HG03159 (cell line): ENCODE measurements at regions not wholly inside any gene's neighbourhood (a gene's known extent, or its start where the extent isn't known, plus 50 kb on each side); places are given as distances from the start of the nearest gene placed in this dataset.

Experiments
- ATAC-seq: cut with Tn5 transposase; IDR thresholded peaks from one replicate; pipeline ENCODE4 v1.9.1; 2021; ENCODE audit warnings: mild to moderate bottlenecking, moderate library complexity; ENCODE audit not compliant: unreplicated experiment

DNA sequence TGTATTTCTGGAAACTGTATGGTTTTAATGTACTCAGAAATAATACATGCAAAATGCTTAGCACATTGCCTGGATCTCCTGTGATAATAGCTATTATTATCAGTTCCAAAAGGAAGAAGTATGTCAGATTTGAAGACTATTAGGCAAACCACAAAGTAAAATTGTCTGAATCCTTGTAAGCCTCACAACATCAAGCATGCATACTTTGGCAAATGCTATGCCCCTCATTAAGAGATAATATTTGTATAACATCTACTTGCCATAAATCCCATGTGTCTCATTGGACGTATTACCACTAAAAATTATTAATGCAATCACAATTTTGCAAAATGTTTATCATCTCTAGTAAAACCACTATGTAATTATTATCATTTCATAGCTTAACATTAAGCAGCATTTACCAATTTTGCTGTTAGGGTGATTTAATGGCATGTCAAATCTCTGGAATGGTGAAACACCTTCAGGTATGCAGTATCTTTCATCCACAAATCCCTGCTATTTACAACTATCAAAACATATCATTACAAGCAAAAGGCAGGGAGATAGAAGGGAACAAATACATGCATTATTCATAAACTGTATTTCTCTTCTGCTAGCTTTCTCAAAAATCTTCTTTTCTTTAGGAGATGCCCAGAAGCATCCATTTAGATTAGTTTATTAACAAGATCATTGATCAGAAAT, 974.6 kb upstream of the RAG2 start:
- ATAC-seq: no peak

DNA sequence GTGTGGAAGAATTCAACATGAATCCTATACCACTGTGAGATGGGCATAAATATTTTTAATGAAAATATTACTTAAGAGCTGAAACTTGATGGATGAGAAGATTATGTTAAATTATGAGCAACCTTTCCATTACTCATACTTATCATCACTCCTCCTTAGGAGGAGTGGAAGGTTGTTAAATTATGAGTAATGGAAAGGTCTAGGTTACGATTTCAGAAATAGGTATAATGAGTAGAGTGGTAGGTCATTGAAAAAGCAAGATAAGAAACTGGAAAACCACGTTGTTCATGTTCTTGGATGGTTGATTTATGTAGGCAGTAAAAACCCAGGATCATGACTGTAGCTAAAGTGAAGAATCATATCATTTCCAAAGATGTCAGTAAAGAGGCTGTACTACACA, 973.2 kb upstream of the RAG2 start:
- ATAC-seq: no peak

DNA sequence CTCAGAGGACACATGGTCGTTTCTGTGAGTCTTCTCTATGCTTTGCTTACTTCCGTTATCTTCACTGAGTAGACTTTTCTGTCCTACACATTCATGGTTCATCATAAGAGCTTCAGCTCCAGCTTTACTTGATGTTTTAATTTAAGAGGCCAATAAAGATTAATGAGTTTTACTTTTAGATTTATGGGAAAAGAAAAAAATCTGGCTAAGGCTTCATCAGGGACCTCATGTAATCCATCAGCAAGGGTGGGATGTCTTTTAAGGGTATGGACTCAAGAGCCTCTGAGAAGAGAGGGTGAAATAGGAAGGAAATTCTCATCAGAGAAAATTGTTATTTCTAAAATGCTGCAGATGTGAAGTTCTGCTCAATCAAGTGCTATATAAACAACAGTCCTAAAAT, 963.0 kb upstream of the RAG2 start:
- no peak for ATAC-seq

DNA sequence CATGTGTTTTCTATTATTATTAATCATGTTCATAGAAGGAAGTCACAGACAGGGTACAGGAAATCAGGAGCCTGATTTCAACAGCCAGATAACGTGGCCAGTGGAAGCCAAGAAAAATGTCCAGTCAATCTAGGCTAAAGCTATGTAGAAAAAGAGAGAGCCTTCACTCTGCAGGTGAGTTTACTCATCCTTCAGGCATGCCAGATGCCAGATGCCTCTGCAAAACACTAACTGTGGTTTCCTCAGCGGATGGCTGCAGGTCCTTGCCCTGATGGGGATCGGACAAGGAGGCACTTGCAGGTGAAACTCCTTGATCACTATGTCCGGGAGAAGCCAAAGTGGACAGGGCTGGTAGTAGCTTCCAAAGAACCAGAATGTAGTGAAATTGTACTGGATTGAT, 962.3 kb upstream of the RAG2 start:
- ATAC-seq: no peak

DNA sequence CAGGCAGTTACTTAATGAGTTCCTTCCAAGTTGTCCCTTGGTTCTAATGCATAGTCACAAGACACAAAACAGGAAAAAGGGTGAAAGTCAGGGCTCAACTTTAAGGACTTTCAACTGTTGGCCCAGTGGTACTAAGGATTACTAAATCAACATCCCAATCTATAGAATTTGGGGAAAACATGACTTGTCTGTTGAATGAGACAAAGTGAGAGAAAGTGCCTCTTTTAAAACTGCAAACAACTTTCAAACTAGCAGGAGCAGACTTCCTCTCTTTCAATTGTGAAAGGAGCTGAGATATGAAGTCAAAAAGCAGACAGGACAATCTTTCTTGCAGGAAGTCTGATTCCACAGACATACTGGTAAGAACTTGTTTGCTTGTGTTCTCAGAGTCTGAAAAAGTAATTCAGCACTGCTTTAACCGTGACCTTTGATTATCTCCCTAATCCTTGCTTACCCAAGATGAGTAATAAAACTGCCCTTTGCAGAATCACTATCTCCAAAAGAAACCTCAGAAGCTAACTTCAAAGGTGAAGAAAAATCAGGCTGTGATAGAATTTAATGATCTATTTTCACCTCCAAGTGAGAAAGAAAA, 960.7 kb upstream of the RAG2 start:
- ATAC-seq: no peak

DNA sequence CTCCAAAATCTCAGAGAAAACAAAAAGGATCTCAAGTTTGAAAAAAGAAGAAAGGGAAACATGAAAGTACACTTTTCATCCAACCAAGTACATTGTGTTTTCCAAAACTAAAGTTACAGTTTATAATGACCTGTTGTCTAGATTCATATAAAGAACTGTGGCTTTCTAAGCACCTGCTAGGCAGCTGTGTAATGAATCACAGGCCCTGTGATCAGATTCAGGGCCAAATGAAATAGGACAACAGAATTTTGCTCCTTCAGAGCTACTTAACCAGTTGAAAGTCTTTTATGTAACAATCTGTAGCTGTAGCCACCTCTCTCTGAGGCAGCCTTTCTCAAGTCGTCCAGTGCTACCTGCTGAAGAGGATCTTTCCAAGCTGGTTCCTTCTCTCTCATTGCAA, 960.0 kb upstream of the RAG2 start:
- no peak for ATAC-seq

DNA sequence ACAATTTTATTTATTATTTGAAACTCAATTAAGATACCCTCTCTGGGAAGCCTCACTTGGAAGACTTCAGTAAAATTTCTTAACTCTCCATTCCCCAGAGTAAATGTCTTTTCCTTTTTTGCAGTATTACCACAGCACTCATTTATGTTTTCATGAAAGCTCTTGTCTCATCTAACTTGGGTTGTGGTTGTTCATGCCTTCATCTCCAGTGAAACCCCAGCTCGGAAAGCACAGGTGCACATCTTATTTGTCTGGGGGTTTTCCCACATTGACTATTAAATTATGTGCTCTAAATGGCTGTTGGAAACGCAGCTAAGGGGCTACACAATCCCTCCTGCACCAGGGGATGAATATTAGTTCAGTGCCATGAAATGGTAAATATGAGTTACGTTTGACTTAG, 954.2 kb upstream of the RAG2 start:
- no peak for ATAC-seq

DNA sequence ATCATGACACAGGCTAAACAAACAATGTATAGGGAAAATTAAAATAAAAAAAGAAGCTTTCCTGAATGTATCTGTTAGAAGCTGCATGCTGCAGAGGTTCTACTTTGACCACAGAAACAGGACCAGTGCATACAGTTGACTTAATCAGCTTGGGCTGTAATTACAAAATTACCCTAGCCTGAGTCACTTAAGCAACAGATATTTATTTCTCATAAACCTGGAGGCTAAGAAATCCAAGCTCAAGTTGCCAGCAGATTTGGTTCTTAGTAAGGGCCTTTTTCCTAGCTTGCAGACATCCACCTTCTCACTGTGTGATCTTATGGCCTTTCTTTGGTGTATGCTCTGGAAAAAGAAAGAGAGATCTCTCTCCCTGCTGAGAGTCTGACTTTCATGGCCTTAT, 946.5 kb upstream of the RAG2 start:
- no peak for ATAC-seq

DNA sequence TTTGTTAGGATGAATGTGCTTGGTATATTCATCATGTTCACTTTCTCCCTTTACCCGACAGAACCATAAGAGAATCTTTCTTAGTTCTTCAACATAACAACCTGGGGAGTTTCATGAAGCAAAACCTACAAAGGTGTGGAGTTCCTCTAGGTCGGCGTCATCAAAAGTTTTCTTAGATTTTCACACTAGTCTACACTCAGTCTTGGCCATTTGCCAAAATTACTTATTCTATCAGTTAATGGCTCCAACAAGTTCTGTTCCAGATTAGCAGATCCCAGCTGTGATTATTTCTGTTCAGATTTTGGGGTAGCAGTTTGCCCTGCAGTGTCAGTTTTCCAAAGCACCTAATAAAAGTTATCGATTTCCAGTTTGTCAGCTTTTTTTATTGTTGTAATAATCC, 935.8 kb upstream of the RAG2 start:
- no peak for ATAC-seq

DNA sequence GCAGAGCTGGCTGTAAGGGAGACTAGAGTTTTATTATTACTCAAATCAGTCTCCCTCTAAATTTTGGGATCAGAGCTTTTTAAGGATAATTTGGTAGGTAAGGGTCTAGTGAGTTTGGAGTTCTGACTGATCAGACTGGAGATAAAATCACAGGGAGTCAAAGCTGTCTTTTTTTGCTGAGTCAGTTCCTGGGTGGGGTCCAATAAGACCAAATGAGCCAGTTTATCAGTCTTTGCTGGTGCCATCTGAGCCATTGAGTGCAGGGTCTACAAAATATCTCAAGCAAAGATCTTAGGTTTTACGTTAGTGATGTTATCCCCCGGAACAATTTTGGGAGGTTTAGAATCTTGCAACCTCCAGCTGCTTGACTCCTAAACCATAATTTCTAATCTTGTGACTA, 935.1 kb upstream of the RAG2 start:
- no peak for ATAC-seq

DNA sequence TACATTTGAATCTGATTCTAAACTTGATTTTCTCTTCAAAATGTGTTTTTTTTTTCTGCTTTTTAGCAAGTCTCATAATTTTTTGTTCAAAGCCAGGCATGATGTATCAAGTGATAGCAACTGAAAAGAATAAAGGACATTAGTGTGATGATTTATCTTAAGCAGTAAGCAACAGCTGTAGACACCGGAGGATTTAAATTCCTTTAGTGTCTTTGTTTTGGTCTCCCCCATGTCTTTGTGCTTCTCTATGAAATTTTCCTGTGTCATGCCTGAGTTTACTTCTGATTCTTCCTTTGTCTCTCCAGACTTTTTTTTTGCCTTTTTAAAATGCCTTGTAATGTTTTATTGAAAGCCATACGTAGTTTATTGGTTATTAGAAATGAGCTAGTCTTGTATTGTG, 934.2 kb upstream of the RAG2 start:
- ATAC-seq: no peak

DNA sequence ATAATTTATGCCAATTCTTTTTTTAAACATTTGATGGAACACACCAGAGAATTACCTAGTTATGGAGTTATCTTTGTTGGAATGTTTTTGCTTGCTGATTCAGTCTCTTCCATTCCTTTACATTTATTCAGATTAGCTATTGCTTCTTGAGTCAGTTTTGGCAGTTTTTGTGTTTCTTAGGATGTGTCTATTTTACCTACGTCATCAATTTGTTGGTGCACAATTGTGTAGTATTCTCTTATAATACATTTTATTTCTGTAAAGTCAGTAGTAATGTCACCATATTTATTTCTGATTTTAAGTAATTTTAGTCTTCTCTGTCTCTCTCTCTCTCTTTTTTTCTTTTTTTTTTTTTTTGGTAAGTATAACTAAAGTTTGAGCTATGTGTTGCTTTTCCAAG, 929.5 kb upstream of the RAG2 start:
- no peak for ATAC-seq

DNA sequence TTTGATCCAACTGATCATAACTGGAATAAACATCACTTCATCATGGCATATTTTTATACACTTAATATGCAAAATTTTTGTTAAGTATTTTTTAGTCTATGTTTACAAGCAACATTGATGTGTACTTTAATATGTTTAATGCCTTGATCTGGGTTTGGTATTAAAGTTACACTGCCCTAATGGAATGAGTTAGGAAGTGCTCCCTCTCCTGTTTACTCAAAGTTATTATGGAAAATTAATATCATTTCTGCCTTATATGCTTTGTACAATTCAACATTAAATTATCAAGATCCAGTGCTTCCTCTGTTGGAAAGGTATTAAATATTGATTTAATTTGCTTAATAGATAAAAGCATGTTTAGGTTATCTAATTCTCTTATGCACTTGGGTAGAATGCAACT, 927.3 kb upstream of the RAG2 start:
- no peak for ATAC-seq

DNA sequence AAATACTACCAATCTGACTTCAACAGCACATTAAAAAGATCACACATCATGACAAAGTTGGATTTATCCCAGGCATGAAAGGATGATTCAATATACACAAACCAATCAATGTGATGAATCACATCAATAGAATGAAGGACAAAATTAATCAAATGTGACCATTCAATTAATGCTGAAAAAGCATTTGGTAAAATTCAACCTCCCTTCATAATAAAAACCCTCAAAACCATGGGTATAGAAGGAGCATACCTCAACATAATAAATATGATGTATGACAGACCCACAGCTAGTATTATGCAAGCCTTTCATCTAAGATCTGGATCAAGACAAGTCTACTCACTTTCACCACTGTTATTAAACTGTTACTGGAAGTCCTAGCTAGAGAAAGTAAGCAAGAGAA, 921.7 kb upstream of the RAG2 start:
- no peak for ATAC-seq

DNA sequence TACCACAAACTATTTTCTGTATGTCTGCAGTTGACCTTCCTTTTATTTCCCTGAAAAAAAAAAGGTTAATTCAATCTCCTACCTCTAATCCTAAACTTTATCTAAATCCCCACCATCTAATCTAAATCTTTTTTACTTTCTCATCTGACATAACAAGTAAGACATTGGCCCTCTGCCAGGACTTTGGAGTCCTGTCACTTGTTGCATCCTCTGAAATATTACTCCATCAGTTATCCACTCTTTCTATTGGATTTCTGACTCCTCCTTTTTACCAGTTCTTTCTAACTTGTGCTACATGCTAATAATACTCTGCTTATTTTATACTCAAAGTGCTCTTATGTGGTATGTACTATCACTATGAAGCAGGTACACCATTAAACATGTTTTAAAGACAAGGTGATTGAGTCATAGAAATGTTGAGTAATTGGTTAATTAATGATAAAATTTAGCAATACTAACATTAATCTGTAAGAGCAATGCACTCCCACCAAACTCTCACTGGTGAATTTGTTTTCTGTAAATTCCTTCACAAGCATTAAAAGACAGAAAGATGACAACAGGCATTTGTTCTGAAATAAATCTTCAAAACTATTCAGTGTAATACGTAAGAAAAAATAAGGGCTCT, 914.2 kb upstream of the RAG2 start:
- ATAC-seq: no peak

DNA sequence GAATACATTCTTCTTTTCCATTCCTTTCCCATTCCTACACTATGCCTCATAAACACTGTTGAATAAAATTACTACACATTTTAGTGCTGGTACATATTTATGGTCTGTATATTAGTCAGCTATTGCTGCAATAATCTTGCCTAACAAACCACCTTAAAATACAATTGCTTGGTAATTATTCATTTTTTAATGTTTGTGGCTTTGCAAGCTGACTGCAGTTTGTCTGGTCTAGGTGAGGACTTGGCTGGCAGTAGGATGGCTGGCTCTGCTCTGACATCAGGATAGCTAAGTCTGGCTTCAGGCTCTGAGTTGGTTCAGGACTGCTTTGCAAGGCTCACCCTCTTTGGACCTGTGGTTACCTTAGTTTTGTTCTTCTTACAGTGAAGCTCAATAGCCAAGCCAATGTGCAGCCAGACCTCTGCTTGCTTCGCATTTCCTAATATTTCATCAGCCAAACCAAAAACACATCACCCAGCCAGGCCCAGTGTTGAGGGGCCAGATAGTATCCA, 913.4 kb upstream of the RAG2 start:
- no peak for ATAC-seq

DNA sequence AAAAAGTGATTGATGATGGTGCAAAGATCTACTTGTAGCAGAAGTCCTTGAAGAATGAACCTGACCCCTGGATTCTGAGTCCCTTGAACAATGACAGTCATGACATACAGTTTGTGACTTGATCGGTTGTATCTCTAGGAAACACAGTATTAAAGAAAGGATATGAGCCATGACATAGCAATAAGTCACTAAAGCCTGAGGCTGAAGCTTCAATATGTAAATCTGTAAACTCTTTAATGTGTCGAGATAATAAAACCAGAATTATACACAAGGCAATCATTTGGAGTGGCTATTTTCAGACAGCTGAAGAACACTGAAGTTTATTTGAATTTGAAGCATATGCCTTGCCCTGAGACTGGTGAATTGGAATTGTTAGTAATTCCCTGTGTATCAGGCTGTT, 911.5 kb upstream of the RAG2 start:
- no peak for ATAC-seq

DNA sequence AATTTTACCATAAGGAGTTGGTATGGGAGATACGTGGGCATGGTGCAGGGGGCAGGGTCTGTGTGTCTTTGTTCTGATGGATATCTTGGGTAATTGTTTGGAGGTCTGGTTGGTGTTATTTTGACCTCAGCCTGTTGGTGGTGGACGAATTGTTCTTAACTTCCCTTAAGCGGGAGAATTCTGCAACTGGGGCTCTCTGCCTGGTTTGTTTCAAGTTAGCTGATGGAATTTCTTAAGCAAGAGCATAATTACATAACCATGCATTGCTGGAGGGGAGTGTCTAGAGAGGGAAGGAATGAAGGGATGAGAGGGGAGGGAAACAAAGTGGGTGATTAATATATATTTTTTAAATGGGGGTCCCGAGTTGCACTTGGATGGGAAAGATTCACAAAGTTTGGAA, 908.5 kb upstream of the RAG2 start:
- ATAC-seq: no peak

DNA sequence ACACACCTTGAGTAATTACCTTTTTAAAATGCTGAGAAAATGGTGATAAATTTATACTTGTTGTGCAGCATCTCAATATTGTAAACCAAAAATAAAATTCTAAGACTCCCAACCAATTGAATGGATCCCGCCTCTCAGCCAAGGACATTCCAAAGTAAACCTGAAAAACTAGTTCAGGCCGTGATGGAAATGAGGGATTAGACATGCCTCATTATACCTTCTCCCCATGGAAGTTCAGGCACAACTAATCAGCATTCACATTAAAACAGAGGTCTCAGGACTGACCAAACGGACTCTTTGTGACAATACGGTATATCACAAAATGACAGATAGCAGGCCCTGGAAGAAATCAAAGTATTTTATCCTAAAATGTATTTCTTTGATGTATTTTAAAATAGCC, 907.4 kb upstream of the RAG2 start:
- no peak for ATAC-seq

DNA sequence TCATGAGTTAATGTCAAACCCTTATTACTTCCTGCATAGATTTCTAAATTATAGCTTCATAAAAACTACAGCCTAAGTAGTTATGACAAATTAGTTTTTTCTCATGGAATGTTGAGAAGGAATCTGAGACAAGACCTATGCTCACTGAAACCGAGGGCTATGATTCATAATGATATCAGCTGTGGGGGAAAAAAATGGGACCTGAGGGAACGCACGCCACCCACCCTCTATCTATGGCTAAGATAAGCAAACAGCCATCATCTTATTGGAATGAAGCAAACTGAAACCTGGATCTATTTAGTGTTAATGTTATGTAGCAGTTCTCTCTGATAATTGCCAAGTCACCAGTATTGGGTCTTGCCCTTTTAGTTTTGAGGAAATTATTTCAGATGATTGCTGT, 906.9 kb upstream of the RAG2 start:
- no peak for ATAC-seq

DNA sequence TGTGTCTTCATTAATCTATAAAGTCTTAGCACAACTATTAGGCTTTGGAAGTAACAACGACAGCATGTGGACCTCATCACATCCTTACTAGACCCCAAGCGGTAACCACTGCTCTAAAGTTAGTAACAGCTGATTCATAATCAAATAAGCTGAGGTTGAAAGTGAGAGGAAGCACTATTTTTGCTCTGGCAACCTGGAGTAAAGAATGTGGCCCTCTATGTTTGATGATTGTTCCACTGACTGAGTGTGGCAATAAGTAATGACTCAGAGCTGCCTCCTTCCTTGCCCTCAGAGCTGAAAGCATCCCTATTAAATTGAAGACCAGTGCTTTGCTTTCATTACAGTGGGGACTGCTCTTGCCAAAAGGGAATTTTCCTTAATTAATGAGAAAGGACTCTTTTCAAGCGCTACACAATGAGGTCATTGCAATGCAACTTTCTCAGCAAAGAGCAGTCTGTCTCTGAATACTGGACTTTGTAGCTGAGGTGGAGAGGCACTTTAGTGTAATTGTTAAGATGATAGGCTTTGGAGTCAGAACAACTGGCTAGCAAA, 906.1 kb upstream of the RAG2 start:
- ATAC-seq: peak; percentile 91

DNA sequence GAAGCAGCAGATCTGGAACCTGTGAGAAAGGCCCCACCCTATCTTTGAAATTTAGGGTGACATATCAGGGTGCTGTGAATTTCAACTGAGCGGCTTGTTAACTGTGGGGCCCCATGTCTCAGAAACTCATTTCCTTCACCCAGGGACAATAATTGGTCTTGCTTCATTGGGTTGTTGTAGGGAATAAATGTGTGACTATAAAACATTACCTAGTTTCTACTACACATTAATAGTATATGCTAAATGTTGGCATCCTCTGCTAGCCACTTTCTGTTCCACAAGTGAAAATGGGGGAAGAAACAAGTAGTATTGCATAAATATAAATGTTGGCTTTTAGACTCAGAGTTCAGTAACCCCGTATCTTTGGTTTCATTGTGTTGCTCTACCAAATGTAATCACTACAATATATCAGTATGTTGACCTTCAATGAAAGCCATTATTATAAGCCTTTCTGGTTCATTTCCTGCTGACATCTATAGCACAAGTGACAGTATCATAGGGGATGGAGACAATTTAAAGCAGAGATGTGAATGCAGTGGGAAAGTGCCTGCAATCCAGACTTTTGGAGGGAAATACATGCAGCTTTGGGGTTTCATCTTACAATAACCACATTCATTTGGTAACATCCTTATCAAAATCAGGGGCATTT, 905.5 kb upstream of the RAG2 start:
- ATAC-seq: peak; percentile 45
